ENCODE measurements at regions not wholly inside any gene's neighbourhood (a gene's known extent, or its start where the extent isn't known, plus 50 kb on each side); places are given as distances from the start of the nearest gene placed in this dataset.
A peak's percentile ranks its signal among the peaks of the same experiment; 100 is the strongest.

- DNase-seq (ENCODE audit: low read depth in 4 of 4, low spot score in 2 of 4): no peak
These were observed 240.4 kb downstream of the B3GLCT start for GRCh38 chr13:31440132-31440531.

- DNase-seq (ENCODE audit: low read depth in 4 of 4, low spot score in 2 of 4): no peak
These were observed 242.2 kb downstream of the B3GLCT start for GRCh38 chr13:31441800-31442510.

- no peak for DNase-seq (ENCODE audit: low read depth in 4 of 4, low spot score in 2 of 4)
These were observed 242.8 kb downstream of the B3GLCT start for GRCh38 chr13:31442571-31442970.

GRCh38 chr13:31444266-31444856, 244.6 kb downstream of the B3GLCT start:
- no peak for DNase-seq (ENCODE audit: low read depth in 4 of 4, low spot score in 2 of 4)

GRCh38 chr13:31452525-31452924, 252.8 kb downstream of the B3GLCT start:
- no peak for DNase-seq (ENCODE audit: low read depth in 4 of 4, low spot score in 2 of 4)

- no peak for DNase-seq (ENCODE audit: low read depth in 4 of 4, low spot score in 2 of 4)
These were observed 255.8 kb downstream of the B3GLCT start for GRCh38 chr13:31455581-31455980.

GRCh38 chr13:31456056-31456455, 256.3 kb downstream of the B3GLCT start:
- no peak for DNase-seq (ENCODE audit: low read depth in 4 of 4, low spot score in 2 of 4)

GRCh38 chr13:31460061-31460460, 260.3 kb downstream of the B3GLCT start:
- DNase-seq (ENCODE audit: low read depth in 4 of 4, low spot score in 2 of 4): no peak

- DNase-seq (ENCODE audit: low read depth in 4 of 4, low spot score in 2 of 4): no peak
These were observed 262.1 kb downstream of the B3GLCT start for GRCh38 chr13:31461923-31462322.

- no peak for DNase-seq (ENCODE audit: low read depth in 4 of 4, low spot score in 2 of 4)
These were observed 263.0 kb downstream of the B3GLCT start for GRCh38 chr13:31462766-31463165.

- no peak for DNase-seq (ENCODE audit: low read depth in 4 of 4, low spot score in 2 of 4)
These were observed 268.5 kb downstream of the B3GLCT start for GRCh38 chr13:31468114-31468902.

GRCh38 chr13:31469377-31469776, 269.6 kb downstream of the B3GLCT start:
- DNase-seq (ENCODE audit: low read depth in 4 of 4, low spot score in 2 of 4): no peak

- DNase-seq (ENCODE audit: low read depth in 4 of 4, low spot score in 2 of 4): no peak
These were observed 263.1 kb upstream of the RXFP2 start for GRCh38 chr13:31476266-31476665.

- no peak for DNase-seq (ENCODE audit: low read depth in 4 of 4, low spot score in 2 of 4)
These were observed 262.6 kb upstream of the RXFP2 start for GRCh38 chr13:31476753-31477152.

GRCh38 chr13:31477961-31478360, 261.4 kb upstream of the RXFP2 start:
- no peak for DNase-seq (ENCODE audit: low read depth in 4 of 4, low spot score in 2 of 4)

GRCh38 chr13:31485183-31485582, 254.1 kb upstream of the RXFP2 start:
- DNase-seq (ENCODE audit: low read depth in 4 of 4, low spot score in 2 of 4): no peak

- DNase-seq (ENCODE audit: low read depth in 4 of 4, low spot score in 2 of 4): no peak
These were observed 253.7 kb upstream of the RXFP2 start for GRCh38 chr13:31485651-31486051.

GRCh38 chr13:31495336-31495735, 244.0 kb upstream of the RXFP2 start:
- no peak for DNase-seq (ENCODE audit: low read depth in 4 of 4, low spot score in 2 of 4)

GRCh38 chr13:31499274-31499673, 240.1 kb upstream of the RXFP2 start:
- no peak for DNase-seq (ENCODE audit: low read depth in 4 of 4, low spot score in 2 of 4)

- no peak for DNase-seq (ENCODE audit: low read depth in 4 of 4, low spot score in 2 of 4)
These were observed 235.7 kb upstream of the RXFP2 start for GRCh38 chr13:31503626-31504025.

- DNase-seq (ENCODE audit: low read depth in 4 of 4, low spot score in 2 of 4): no peak
These were observed 234.4 kb upstream of the RXFP2 start for GRCh38 chr13:31504918-31505317.

GRCh38 chr13:31512331-31512730, 227.0 kb upstream of the RXFP2 start:
- DNase-seq (ENCODE audit: low read depth in 4 of 4, low spot score in 2 of 4): peak in 1 of 4 donors; percentile 32
